NOMO-1 treated with dmso at 0.1 percent for 144 hours (cell line): ENCODE measurements at regions not wholly inside any gene's neighbourhood (a gene's known extent, or its start where the extent isn't known, plus 50 kb on each side); places are given as distances from the start of the nearest gene placed in this dataset.

Source experiments
- DNase-seq: peaks from one replicate; lab custom pipeline; 2025; ENCODE audit not compliant: unreplicated experiment; lab: John Stamatoyannopoulos, UW

DNA sequence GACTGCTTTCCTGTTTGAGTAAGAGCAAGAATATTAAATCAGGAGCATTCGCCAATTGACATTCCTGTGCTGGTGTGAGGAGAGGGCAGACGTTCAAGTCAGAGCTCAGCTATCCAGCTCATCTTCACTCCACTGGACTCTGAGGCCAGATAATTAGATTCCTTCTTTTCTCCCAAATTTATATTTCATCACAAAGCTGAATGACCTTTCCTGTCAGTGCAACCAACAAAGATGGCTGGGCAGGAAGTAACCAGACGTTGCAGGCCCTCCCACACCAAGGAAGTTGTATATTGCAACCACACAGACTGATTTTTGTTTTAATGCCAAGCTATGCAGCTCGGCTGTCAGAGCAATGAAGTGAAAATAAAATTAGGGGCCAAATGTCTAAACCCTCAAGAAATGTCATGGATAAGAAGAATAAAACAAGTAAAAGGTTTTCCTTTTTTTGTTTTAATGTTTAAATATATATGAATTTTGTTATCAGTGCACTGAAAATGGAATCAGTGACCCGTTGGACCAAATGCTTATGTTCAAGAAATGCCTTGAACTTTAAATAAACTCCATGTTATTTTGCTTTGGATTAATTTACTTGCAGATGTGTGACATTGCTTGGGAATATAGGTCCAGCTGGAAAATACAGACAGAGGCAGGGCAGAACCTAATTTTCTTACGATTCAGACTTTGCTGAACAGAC is 578.9 kb upstream of the FAT1 start:
- DNase-seq: no peak

DNA sequence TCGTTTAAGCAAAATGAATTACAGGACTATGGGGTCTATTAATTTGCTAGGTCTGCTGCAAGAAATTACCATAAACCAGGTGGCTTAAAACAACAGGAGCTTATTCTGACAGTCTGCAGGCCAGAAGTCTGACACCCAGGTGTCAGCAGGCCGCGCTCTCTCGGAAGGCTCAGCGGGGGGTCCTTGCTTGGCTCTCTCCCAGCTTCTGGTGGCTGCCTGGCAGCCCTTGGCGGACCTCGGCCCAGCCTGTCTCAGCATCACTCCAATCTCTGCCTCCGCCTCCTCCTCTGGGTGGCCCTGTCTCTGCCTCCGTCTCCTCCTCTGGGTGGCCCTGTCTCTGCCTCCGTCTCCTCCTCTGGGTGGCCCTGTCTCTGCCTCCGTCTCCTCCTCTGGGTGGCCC is 580.5 kb upstream of the FAT1 start:
- no peak for DNase-seq

DNA sequence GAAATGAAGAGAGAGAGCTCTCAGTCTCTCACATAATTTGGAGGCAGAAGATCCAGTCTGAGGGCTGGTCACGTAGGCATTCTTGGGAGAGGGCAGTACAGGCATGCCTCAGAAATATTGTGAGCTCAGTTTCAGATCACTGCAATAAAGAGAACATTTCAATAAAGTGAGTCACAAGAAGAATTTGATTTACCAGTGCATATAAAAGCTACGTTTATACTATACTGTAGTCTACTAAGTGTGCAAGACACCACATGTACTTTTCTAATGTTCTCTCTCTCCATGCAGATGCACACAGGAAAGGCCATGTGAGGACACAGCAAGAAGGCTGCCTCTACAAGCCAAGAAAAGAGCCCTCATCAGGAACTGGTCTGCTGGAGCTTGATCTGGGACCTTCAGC is 583.5 kb upstream of the FAT1 start:
- DNase-seq: no peak

DNA sequence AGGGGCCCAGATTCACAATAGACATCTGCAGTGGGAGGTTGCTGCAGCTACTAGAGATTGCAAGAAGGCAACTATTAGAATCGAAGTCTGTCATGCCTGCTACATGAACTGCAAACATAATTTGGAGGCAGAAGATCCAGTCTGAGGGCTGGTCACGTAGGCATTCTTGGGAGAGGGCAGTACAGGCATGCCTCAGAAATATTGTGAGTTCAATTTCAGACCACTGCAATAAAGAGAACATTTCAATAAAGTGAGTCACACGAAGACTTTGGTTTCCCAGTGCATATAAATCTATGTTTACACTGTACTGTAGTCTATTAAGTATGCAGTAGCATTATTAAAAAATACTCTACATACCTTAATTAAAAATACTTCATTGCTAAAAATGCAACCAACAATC is 585.8 kb upstream of the FAT1 start:
- DNase-seq: no peak

DNA sequence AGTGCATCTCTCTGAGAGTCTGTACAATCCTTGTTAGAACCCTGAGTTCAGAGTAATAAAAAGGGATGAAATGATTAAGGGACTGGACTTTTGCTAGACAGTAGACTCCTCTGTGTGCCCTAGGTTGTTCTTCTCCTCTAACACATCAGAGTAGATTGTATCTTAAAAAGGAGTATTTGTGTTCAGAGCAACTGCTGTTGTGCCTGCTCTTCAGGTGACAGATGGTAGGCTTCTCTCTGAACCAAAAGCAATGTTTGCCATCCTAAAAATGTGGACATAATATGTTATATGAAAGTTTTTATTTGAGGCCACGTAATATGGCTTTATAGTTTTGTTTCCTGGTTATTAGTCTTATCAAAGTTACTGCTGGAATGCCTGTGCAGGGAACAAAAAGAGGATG is 588.6 kb upstream of the FAT1 start:
- no peak for DNase-seq

DNA sequence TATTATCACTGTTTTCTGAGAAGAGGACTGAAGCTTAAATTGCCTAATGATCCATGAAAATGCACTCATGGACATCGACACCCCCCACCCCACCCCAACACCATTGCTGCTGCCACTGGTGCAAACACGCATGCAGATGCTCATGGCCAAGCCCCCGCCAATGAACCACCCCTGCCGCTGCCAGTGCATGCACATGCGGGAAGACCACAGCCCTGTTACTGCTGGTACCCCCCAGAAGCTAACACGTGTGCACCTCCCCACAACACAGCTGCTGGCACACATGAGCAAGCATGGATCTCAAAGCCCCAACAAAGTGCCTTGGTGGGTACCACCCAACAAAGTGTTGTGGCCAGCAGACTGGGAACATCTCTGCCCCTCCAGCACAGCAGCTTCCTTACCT is 594.1 kb upstream of the FAT1 start:
- no peak for DNase-seq

DNA sequence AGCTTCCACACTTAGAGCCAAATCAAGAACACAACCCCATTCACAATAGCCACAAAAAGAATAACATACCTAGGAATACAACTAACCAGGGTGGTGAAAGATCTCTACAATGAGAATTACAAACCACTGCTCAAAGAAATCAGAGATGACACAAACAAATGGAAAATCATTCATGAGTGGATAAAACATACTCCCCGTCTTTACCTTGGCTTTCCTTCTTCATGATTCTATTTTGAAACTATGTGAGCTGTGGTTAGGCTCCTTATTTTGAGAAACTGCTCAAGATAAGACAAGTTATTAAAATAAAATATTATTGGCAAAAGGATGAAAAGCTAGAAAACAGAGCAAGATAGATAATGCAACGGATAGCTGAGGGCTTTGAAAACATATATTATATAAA is 598.1 kb upstream of the FAT1 start:
- no peak for DNase-seq

DNA sequence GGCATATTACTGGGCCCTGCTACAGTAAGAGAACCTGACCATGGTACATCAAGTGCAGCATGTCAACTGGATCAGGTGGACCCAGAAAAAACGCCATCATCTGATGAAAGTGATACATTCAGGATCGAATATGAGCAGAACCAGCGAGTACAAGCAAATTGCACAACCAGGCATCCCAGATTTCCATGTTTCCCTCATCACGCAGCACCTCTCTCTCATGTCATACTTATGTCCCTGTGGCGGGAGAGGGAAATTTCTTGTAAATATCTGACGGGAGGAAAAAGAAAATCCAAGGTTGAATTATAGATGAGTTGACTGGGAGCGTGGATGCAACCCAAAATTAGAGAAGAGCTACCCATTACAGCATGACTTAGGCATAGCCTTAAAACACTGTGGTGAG is 608.5 kb upstream of the FAT1 start:
- DNase-seq: no peak

DNA sequence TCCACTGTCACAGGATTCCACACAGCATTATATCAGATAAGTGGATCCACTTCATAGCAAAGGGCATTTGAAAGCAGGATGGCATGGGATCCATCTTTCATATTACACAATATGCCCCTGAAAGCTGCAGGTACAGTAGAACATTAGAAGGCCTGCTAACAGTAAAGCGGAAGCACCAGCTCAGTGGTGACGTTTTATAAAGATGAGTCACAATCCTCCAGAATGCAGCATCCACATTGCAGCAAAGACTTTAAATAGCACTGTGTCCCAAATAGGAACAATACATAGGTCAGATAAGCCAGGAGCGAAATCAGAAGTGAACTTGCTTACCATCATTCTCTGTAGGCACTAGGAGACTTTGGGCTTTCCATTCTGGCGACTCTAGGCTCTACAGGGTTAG is 609.5 kb upstream of the FAT1 start:
- no peak for DNase-seq

DNA sequence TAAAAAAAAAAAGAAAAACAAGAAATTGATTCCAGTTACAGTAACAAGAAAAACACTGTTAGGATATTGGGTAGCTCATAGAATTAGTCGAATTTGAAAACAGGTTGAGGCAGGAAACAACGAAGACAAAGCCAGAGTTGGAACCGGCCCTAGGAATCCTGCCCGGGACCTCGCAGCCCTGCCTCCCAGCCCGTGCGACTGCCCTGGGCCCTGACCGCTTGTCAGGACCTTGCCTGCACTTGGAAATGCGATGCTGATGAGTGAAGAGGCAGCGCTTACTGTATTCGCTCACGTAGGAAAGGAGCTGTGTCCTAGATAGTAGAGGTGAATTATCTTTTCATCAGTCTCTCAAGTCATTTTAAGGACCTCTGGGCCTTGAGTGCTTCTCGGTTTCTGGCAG is 611.7 kb upstream of the FAT1 start:
- no peak for DNase-seq

DNA sequence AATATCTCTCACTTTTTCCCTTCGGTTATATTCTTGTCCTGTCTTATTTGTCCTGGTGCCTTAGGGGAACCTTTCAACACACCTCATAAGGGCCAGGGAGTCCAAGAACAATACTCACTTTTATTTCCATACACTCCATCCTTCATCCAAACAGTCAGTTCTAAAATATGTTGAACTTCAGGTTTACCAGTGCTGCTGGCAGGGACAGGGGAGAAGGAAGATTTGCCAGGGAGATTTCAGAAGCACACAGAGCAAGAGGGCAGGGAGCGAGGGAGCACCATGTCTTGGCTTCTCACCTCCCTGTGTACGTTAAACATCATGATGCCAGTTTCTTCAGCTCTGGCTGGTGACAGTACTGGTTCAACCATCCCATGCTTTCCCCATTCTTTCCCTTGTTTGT is 631.1 kb upstream of the FAT1 start:
- no peak for DNase-seq

DNA sequence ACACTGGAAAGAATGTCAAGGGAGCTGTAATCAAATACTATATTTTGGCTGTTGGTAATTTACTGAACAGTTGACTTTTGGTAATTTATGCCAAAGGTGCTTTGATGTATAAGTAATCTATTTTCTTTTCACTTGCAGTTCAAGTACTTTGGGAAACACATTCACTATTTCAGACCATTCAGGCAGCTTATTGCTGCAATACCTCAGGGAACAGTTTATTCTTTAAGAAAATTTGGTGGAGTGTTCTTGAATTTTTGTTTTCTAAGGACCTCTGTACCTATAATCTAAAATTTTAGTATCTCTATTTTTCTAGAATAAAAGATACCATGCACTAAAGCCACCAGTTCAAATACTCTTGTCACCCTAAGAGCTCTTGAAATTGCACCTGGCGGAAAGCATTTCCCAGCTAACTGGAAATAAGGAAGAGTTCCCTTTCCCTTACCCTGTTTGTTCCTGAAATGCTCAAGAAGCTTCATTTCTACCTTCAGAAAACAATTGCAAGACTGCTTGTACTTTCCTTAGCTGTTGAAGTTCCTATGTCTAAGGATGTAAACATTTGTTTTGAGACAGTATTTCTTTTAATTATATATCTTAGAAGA is 633.5 kb upstream of the FAT1 start:
- no peak for DNase-seq

DNA sequence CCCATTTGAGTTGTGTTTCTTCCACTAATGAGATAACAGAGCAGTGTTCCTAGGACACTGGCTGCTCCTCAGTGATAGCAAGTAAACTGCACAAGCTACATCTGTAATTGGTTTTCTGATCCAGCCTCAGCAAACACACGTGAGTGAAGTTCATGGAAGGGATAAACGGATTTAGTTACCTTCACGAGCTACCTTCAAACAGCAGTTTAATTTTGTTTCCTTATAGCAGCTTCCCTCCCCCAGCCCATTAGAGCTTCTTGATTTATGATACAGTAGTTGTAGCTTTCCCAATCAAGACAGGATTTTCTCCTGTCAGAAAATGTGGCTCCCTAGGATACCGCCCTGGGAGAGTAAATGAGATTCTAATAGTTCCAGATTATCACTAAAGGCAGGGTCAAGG is 634.2 kb upstream of the FAT1 start:
- DNase-seq: no peak

DNA sequence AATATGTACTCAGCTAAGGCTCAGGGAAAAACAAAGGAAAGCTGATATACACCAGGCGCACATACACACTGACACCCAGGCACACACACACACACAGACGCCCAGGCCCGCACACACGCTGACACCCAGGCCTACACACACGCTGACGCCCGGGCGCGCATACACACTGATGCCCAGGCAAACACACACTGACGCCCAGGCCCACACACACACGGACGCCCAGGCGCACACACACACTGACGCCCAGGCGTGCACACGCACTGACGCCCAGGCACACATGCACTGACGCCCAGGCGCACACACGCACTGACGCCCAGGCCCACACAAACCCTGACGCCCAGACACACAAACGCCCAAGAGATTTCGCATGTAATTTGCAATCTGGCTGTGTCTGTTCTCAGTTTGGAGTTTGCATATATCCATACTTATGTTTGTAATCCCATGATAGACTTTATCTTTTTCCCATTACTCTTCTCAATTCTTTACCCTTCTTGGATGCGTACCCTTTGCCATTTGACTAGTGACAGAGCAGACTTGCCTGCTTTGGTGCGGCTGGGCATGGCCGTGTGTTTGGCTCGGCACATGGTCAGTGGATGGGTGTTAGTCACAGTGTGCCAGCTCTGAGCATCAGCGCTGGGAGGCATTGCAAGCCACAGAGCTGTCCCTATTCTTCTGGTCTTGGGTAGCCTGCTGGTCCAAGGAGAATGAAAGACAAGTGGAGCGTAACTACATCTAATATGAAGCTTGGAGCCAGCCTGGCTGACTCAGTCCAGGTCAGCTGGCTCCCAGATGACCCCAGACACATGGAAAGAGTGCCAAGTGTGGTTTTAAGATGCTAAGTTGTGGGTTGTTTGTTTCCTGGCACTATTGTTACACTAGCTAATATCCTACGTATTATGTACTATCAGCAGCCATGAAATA is 632.4 kb upstream of the ZFP42 start:
- no peak for DNase-seq

DNA sequence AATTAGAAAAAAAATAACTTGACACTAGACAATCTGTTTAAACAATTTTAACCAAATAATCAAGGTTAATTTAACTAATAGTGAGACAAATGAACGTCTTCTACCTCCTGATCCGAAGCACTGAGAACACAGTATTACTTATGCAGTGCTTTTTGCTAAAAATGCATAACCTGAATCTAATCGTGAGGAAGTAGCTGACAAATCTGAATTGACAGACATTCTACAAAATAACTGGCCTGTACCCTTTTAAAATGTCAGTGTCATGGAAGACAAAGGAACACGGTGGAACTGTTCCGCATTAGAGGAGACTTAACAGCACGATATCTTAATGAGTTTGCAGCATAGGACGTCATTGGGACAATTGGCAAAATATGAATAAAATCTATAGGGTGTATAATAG is 631.2 kb upstream of the ZFP42 start:
- no peak for DNase-seq

DNA sequence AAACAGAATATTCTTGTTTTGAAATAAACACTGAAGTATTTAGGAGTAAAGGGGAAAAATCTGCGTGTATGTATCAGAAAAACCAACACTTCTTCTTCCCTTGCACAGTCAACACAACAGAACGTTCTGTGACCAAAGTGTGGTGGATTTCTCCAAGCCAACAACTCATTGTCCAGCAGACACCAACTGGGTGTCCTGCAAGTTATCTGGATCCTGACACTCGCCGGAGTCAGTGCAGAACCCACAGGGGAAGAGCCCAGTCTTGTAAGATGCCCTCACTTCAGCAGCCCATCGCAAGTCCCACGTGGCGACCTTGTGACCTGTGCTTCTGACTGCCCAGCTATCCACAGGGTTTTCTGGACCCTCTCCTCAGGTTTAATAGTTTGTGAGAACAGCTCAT is 630.7 kb upstream of the ZFP42 start:
- no peak for DNase-seq

DNA sequence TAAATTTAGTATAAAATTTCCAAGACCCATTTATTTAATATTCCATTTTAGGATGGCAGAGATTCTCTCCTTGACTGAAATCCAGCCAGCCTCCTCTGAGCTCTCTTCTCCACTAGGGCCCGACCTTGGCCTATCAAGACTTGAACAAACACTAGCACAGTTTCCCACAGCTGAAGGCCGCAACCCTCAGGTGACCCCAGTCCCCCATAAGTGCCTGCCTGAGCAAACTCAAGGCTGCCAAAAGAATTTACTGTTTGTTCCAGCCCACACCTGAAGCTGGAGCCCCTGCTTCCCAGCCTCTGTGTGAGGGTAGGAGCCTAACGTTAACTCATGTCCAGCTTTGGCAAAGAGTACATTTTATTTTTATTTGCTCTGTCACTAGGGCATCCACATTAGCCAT is 629.0 kb upstream of the ZFP42 start:
- no peak for DNase-seq

DNA sequence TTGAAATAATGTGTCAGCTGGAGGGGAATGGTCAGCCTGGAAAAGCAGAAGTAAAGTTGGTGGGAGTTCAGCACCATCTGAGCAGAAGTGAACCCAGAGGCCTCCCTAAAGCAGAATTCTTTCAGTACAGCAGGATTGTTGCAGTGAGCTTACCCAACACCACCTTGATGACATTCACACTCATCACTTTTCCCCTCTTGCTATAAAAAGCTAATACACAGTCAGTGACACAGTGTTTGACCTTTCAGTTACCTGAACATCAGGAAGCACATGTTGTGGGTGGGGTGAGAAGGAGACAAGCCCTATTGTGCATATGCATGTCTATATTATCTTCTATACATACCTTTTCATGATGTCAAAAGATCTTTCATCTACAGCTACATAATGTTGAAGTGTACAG is 624.7 kb upstream of the ZFP42 start:
- no peak for DNase-seq

DNA sequence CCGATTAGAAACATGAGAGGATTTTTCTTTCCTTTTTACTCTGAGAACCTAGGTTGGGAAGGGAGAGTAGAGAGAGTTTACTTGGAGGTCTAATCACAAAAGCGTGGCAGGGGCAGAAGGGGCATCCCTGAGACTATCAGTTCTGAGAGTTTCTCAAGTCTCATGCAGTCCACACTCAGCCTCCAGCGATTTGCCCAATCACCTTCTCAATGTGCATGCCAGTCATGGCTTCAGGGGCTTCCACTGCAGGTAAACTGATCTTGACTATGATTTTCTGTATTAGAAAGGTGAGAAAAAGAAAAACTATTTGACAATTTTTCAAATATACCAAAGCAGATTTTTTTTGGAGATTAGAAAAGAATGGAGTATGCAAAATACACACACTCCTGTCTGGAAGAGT is 617.1 kb upstream of the ZFP42 start:
- no peak for DNase-seq

DNA sequence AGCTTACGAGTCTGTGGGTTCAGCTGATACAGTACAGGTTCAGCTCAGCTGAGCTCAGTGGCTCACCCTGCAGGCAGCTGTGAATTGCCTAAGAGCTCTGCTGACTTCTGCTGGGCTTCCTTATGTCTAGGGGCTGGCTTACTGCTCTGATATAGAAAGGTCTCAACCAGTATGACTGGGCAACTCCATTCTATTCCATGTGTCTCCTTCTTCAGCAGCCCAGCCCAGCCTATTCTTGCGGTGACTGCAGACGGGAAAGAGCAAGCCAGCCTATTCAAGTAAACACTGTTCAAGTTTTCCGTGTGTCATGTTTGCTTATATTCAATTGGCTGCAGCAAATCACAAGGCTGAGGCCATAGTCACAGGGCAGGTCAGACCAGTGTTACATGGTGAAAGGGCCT is 615.4 kb upstream of the ZFP42 start:
- no peak for DNase-seq

DNA sequence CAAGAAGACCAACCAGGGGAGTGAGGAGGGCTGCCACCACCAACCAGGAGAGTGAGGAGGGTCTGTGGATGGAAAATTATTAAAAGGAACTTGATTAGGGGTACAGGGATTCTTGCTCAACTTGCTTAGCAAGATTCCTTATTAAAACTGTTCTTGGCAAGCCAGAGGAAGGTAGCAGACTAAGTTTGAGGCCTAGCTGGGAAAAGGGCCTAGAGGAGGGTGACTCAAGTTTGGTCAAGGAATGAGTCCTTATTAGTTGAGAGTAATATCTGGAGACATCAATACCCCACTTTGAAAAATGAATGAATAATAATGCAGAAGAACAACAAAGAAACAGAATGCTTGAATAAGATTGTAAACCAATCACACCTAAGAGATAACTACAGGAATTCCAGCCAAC is 612.4 kb upstream of the ZFP42 start:
- no peak for DNase-seq

DNA sequence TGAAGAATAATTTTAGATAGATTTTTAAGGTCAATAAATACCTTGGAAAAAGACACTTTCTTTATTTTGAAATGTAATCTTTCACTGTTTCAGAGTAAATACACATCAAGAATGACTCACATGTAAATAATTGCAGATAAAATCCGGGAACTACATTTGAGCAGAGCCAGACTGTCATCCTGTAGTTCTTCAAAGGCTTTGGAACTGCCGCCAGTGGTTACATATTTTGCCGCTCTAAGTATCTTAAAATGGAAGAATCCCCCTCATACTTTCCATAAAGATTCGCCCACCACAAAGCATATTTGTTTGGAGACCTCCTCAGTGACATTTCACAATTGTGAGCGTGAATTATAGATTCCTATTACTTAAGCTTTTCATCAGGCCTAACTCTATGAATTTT is 607.8 kb upstream of the ZFP42 start:
- DNase-seq: no peak
